GM18861 (cell line): ENCODE measurements at regions not wholly inside any gene's neighbourhood (a gene's known extent, or its start where the extent isn't known, plus 50 kb on each side); places are given as distances from the start of the nearest gene placed in this dataset.
"Not testable (repeated sequence)": the region's sequence is repeated elsewhere in the genome, so short reads cannot be mapped to it uniquely, and the experiment has no call there.

Experiments used
- ATAC-seq: cut with Tn5 transposase; IDR thresholded peaks from one replicate; pipeline ENCODE4 v1.9.1; 2021; ENCODE audit not compliant: unreplicated experiment

DNA sequence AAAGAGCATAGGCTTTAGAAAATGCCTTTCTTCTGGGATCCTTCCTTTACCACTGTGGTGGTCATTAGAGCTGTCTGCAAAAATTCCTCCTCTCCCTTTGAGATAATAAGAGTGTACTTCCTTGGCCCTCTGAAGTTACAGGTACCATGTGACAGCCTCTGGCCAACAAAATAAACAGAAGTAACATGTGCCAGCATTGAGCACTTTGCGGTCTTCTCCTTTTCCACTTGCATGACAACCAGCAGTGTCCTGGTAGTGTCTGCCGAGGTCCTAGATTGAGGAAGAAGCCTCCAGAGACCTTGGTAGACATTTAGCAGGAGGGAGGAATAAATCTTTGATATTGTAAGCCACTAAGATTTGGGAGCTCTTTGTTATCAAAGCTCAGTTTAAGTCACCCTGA is 87.5 kb upstream of the ARID1B start:
- no peak for ATAC-seq

DNA sequence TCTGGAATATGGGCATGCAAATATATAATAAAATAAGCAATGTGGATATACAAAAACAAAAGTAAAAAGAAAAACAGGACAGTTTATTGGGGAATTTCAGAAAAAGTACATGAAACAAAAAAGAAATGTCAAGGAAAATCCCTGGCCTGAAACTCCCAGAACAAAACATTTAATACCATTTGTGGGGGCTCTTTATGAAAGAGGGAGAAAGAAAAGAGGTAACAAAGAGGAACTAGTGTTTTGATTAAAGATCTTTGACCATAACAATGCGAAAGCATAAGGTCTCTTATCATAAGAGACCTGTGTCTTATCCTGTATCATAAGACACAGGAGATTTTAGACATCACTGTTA is 88.6 kb upstream of the ARID1B start:
- ATAC-seq: no peak

DNA sequence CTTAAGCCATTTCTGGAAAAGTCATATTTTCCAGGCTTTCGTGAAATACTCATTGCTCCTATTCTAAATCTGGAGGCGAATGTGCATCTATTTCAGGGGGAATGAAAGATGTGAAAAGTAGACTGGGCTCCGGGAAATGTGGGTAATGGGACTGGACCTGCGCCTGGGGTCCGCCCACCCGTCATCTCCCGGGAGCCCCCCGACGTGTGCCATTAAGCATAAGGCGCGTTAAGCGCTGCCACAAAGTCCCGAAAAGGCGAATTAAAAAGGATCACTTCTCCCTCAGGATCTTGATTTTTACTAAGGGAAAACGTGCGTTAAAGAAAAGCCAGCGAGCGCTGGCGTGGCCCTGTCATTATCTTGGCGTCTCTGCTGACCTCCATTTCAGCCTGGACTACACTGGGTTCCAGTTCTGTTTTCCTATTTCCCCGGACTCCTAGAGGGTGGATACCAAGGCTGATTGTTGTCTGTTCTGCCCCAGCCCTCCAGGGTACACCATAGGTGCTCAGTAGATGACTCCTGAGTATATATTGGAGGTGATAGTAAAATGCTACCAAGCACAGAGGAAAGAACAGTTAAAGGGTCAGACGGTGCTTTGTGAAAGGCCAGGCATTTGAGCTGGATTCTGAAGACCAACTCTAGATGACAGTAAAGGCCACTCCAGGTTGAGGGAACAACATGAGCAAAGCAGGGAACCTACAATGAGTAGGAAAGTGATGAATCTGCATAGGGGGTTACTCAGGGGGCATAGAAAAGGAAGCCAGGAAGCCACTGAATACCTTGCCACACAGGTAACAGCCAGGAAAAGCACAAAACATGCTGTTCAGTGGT is 89.2 kb upstream of the ARID1B start:
- no peak for ATAC-seq

DNA sequence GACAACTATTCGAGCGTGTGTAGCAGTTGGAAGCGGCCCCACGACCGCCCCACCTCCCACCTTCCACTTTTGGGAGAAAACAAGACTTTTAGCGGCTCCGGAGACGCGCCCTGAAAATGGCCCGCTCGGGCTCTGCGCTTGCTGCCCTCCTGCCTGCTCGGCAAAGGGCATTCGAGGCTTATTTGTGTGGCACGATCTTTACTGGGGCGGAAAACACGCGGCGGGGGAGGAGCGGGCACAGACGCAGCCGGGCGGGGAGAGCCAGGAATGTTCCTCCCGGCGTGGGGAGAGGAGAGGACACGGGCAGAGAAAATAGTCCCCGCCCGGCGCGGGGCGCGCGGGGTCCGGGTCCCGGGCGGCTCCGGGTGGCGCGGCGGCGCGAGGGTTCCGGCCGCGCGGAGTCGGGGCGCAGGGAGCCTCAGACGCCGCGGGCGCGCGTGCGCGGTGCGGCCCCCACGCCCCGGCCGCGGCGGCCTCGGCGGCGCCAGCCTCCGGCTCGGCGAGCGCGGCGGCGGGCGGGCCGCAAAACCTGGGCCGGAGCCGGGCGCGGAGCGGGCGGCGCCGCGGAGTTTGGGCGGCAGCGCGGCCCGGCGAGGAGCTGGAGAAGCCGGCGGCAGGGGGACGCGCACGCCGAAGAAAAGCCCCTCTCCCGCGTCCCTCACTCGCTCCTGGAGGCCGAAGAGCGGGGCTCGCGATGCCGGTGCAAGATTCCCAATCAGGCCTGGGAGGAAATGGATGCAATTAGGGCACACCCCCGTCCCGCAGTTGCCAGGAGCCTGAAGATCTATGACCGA is 90.0 kb upstream of the ARID1B start:
- peak; percentile 44 for ATAC-seq

DNA sequence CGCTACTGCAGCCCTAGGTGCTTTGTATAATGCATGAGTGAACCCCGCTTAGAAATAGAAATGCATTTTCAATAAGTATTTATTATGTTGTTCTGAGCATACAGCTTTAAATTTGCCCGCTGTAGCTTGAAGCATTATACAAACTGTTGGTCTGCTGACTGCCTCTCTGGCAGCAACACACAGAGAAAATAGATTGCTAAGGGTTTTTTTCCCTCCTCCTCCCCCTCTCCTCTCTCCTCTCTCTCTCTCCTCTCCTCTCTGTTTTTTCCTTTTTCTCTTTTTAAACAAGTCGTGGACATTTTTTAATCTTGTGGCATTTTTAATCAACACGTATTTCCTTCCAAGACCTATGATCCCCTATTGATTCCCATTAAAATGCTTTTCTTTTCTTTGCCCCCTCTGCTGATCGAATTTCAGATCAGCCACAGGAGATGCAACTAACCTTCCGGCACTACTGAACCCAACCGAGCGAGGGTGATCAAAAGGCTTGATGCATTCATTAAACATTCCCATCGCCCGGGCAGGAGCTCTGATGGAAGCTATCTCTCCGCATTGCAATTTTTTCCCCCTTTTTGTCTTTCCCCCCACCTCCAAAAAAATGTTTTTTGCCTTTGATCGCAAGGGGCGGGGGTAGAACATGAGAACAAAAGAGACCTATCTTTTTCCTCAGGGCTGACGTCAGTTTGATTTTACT is 90.7 kb upstream of the ARID1B start:
- no peak for ATAC-seq

DNA sequence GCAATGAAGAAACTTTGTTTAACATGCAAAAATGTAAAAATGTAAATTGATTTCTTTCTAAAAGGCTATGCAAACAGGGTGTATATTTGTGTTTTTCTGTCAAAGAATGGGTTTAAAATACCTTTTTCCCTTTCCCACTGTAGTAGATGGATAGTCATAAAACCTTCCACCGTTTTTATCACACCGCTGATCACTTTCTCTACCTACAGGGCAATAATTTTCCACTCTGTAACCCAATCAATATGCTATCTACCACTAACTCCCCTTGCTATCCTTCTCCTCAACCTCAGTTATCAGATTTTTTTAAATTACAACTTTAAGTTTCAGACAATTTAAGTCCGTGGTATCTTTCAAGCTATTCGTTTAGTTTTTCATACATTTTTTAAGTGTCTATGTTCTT is 91.4 kb upstream of the ARID1B start:
- ATAC-seq: no peak

DNA sequence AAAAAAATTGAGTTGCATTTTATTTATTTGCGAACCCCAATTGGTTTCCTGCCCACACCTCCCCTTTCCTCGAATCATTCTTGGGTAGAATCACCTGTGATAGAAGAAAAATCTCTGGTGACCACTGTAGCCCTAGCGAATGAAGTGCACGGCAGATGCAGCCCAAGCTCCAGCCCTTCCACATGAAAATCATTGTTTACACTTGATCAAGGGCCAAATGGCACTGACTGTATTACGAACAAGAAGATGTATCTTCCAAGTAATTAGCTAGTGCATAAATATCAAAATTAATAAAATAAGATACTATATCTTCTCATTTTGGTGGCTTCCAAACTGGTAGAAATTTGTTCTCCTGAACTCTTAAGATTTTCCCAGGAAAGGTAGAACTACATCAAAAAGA is 93.4 kb upstream of the ARID1B start:
- no peak for ATAC-seq

DNA sequence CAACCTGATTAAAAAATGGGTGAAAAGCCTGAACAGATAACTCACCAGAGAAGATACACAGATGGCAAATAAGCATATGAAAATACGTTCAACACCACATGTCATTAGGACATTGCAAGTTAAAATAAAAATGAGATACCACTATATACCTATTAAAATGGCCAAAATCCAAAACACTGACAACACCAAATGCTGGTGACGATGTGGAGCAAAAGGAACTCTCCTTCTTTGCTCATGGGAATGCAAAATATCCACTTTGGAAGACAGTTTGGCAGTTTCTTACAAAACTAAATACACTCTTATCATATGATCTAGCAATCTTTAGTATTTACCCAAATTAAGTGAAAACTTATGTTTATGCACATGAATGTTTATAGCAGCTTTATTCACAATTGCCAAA is 100.5 kb upstream of the ARID1B start:
- no peak for ATAC-seq

DNA sequence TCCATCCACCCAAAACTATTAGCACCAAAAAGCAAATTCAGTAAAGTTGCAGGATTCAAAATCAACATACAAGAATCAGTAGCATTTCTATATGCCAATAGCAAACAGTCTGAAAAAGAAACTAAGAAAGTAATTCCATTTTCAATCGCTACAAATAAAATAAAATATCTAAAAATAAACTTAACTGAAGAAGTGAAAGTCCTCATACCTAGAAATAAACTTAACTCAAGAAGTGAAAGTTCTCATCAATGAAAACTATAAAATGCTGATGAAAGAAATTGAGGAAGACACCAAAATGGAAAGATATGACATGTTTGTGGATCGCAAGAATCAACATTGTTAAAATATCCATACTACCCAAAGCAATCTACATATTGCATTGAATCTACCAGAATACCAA is 103.0 kb upstream of the ARID1B start:
- no peak for ATAC-seq

DNA sequence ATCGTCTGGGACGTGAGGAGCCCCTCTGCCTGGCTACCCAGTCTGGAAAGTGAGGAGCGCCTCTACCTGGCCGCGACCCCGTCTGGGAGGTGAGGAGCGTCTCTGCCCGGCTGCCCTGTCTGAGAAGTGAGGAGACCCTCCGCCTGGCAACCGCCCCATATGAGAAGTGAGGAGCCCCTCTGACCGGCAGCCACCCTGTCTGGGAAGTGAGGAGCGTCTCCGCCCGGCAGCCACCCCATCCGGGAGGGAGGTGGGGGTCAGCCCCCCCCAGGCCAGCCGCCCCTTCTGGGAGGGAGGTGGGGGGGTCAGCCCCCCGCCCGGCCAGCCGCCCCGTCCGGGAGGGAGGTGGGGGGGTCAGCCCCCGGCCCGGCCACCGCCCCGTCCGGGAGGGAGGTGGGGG is 107.1 kb upstream of the ARID1B start:
- ATAC-seq: not testable (repeated sequence)

DNA sequence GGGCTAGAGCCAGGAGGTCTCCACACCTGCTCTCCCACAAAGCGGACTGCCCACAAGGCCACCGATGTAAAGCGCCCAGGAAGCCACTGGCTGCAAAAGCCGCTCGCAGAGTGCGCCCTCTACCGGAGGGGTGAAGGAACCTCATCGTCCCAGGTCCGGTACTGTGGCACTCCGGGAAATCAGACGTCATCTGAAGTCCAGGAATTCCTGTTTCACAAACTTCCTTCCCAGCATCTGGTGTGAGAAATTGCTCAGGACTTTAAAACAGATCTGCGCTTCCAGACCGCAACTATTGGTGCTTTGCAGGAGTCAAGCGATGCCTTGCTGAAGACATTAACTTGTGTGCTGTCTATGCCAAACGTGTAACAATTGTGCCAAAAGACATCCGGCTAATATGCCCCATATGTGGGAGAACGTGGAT is 115.1 kb upstream of the ARID1B start:
- ATAC-seq: no peak

DNA sequence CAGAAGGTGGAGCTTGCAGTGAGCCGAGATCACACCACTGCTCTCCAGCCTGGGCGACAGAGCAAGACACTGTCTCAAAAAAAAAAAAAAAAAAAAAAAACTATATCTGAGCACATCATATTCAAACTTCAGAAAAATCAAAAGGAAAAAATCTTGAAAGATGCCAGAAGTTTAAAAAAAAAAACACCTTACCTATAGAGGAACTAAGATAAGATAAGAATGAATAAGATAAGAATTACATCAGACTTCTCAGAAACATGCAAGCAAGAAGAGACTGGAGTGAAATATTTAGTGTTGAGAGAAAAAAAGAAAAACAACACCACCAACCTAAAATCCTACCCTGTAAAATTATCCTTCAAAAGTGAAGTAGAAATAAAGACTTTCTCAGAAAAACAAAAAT is 116.8 kb upstream of the ARID1B start:
- no peak for ATAC-seq

DNA sequence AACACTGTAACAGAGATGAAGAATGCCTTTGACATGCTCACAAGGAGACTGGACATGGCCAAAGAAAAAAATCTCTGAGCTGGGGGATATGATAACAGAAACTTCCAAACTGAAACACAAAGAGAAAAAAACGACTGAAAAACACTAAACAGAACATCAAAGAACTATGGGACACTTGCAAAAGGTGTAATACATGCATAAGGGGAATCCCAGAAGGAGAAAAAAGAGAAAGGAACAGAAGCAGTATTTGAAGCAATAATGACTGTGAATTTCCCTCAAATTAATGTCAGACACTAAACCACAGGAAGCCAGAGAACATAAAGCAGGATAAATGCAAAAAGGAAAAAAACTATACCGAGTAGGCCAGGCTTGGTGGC is 117.4 kb upstream of the ARID1B start:
- no peak for ATAC-seq

DNA sequence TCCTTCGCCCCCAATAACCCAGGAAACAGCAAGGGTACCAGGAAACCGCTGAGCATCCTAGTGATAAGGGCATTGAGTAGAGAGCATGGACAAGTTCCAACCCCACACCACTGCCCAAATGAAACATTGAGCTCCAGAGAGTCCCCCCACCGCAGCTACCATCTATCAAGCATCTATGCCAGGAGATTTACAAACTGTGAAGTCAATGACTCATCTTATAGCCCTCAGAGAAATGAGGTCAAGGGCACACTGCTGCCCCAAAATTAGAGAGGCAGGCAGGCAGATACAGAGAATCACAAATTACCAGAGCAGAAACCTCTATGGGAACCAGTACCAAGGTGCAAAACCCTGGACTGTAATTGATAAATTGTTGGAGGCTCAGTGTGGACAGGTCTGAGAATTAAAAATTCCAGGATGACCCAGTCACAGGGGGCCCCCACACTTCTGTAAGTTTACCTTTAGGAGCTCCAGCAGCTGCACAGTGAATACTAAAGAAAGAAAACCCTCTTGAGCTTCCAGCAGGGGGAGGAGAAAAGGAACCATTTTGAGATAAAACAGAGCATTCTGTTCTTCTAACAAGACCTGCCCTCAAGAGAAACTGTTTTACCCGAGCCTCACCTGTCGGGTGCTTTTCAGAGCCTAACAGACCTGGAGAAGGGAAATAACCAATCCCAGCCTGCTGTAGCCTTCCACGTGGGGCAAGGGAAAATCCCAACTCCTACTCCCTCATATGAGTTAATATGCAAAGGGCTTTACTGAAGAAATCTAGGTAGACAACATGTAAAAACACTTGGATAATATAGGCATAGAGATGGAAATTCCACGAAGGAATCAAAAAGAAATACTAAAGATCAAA is 118.0 kb upstream of the ARID1B start:
- ATAC-seq: no peak

DNA sequence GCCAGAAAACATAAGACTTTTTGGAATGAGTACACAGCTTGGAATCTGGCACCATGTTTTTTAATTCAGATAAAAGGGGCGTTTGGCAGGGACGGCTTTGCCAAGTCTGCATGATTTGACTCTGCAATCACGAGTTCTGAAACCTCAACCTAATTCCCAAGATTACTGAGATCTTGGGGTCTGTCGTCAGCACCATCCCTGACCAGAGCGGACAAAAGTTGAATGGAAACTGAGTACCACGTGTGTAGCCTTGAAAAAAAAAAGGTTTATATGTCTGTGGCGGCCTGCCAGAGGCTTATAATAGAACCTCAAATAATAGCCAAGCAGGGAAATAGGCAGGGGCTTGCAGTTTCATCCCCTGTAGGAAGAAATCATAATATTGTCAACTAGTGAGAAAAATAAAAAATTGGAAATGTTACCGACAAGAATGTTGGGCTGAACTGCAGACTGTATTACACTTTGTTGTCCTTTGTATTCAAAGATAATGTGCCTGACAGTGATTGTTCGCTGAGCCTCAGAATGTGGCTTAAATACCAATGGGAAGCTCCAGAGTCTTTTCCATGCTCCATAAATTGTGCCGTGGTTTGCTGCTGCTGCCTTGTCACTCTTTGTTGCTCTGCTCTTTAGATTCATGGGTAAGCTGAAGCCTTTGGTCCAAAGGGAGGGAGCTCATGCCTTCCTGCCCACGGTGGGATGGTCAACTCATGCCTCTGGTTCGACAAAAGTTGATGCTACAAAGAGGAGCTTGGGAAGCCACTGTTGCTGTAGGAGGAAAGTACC is 118.8 kb upstream of the ARID1B start:
- no peak for ATAC-seq

DNA sequence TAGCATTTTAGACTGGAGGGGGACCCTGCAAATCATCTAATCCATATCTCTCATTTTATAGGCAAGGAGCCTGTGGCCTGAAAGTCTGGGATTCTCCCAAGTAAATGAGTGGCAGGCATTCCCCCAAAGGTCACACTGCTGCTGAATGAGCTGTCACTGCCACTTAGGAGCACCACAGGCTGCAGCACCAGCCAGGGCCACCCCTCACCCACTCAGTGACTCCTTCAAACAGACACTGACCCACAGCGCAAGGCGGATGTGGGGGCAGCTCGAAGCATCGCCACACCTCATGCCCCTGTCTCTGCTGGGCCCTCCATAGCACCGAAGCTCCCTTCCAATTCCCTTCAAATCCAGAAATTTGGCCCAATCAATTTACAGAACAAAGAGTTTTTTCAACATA is 119.9 kb upstream of the ARID1B start:
- no peak for ATAC-seq

DNA sequence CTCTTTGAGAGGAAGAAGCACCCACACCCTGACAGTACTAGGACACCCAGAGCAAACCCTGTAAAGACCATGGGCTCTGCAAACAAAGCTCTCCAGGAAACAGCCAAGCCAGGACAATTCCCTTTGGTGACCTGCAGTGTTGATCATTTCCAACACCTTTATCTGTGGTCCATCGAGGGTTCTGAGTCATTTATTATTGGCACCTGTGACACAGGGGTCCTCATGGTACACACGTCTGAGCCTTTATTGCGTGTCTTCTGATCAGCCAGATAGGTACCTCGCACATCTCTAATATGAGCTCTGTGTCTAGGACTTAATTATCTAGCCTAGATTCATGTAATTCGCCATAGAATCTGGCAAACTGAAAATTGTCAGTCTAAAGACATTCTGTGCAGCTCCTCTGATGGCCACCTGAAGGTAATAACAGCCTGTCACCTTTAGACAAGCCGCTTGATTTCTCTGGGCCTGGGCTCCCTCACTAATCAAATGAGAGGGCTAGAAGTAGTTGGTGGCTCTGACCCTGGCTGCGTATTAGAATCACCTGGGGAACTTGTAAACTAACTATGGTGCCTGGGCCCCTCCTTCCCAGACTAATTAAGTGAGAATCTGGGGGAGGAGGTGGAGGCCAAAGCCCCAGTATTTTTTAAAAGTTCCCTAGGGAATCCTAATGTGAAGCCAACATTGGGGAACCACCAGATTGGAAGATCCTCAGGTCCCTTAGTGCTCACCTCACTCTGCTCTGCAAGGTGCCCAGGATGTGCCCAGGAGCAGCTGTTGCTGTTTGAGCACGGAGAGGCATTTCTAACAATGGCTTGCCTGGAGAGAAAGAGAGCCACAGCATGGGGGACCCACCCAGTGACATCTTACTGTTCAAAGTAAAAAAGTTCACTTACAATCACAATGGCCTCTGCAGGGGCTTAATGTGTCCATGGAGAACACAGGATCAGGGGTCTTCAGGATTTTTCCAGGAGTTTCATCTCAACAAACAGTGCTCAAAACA is 122.0 kb upstream of the ARID1B start:
- no peak for ATAC-seq

DNA sequence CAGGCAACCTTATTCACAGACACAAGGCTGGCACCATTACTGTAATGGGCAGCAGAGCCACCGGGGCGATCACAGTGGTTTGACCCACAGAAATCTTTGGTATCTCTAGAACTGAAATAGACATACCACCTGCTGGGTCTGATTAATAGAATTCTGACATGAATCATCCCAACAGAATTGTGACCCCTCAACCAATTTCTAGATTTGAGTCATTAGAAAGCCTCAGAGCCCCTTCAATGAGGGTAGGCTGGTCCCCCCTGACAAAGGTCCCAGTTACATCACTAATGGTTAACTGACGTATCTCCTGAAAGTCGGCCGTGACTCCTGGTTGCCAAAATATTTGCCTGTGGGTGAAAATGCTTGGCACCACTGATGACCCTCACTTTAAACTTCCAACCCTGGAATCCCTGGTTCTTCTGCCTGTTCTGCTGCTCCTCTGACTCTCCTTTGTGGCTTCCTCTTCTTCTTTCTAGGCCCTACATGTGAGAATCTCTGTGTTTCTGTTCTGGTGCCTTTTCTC is 124.9 kb upstream of the ARID1B start:
- no peak for ATAC-seq

DNA sequence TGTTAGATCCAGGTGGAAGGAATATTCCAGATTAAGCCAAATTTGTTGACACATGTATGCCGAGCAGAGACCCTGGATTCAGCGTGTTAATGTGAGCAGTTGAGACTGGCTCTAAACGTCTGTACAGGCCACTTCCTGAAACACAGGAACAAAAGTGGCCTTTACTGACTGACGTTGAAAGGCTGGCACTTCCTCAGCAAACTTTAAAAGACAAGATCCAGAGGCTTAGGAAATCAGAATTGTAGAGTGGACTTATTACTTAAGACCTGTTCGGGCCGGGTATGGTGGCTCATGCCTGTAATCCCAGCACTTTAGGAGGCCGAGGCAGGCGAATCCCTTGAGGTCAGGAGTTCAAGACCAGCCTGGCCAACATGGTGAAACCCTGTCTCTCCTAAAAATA is 125.7 kb upstream of the ARID1B start:
- ATAC-seq: no peak
